ENCODE measurements at regions not wholly inside any gene's neighbourhood (a gene's known extent, or its start where the extent isn't known, plus 50 kb on each side); places are given as distances from the start of the nearest gene placed in this dataset.
"Not testable (repeated sequence)": the region's sequence is repeated elsewhere in the genome, so short reads cannot be mapped to it uniquely, and the experiment has no call there.

GRCh38 chr14:105765072-105765825 lies 238.9 kb downstream of the TMEM121 start:
- not testable (repeated sequence) for DNase-seq

GRCh38 chr14:105765893-105766614 lies 239.7 kb downstream of the TMEM121 start:
- no peak for DNase-seq

GRCh38 chr14:105767315-105767714 lies 240.9 kb downstream of the TMEM121 start:
- no peak for DNase-seq

GRCh38 chr14:105768039-105768438 lies 241.7 kb downstream of the TMEM121 start:
- not testable (repeated sequence) for DNase-seq

- not testable (repeated sequence) for DNase-seq
Measured at GRCh38 chr14:105769061-105769730, 242.8 kb downstream of the TMEM121 start.

- not testable (repeated sequence) for DNase-seq
Measured at GRCh38 chr14:105770619-105771216, 244.3 kb downstream of the TMEM121 start.

- not testable (repeated sequence) for DNase-seq
Measured at GRCh38 chr14:105771261-105772226, 245.2 kb downstream of the TMEM121 start.

- not testable (repeated sequence) for DNase-seq
Measured at GRCh38 chr14:105772710-105773250, 246.4 kb downstream of the TMEM121 start.

- DNase-seq: no peak
Measured at GRCh38 chr14:105773584-105773983, 247.2 kb downstream of the TMEM121 start.

- DNase-seq: no peak
Measured at GRCh38 chr14:105774001-105774400, 247.6 kb downstream of the TMEM121 start.

GRCh38 chr14:105774585-105775348 lies 248.4 kb downstream of the TMEM121 start:
- DNase-seq: not testable (repeated sequence)

GRCh38 chr14:105775349-105775923 lies 249.1 kb downstream of the TMEM121 start:
- not testable (repeated sequence) for DNase-seq

- DNase-seq: not testable (repeated sequence)
Measured at GRCh38 chr14:105776112-105776511, 249.7 kb downstream of the TMEM121 start.

GRCh38 chr14:105776924-105777323 lies 250.5 kb downstream of the TMEM121 start:
- no peak for DNase-seq

- DNase-seq: no peak
Measured at GRCh38 chr14:105783707-105784106, 257.3 kb downstream of the TMEM121 start.

- DNase-seq: no peak
Measured at GRCh38 chr14:105793836-105794235, 267.5 kb downstream of the TMEM121 start.

GRCh38 chr14:105797546-105797945 lies 271.2 kb downstream of the TMEM121 start:
- DNase-seq: no peak

- no peak for DNase-seq
Measured at GRCh38 chr14:105805701-105806100, 279.3 kb downstream of the TMEM121 start.

- no peak for DNase-seq
Measured at GRCh38 chr14:105806568-105806967, 280.2 kb downstream of the TMEM121 start.

GRCh38 chr14:105817971-105818711 lies 291.8 kb downstream of the TMEM121 start:
- DNase-seq: no peak
